ENCODE measurements at regions not wholly inside any gene's neighbourhood (a gene's known extent, or its start where the extent isn't known, plus 50 kb on each side); places are given as distances from the start of the nearest gene placed in this dataset.

GRCh38 chr18:1528964-1529509, 624.4 kb downstream of the ADCYAP1 start:
- H3K36me3 ChIP-seq, result no peaks in the 10 kb centered on the region

GRCh38 chr18:1530650-1531049, 626.0 kb downstream of the ADCYAP1 start:
- Histone ChIP-seq H3K27me3 (no peaks in the 10 kb centered on the region), H3K27ac (no peak overlapping the region), H3K9me3 (no peaks in the 10 kb centered on the region), H3K36me3 (no peaks in the 10 kb centered on the region), H3K4me1 (no peaks in the 10 kb centered on the region), H3K4me3 (no peak overlapping the region)
- TF ChIP-seq, protein P1, sequence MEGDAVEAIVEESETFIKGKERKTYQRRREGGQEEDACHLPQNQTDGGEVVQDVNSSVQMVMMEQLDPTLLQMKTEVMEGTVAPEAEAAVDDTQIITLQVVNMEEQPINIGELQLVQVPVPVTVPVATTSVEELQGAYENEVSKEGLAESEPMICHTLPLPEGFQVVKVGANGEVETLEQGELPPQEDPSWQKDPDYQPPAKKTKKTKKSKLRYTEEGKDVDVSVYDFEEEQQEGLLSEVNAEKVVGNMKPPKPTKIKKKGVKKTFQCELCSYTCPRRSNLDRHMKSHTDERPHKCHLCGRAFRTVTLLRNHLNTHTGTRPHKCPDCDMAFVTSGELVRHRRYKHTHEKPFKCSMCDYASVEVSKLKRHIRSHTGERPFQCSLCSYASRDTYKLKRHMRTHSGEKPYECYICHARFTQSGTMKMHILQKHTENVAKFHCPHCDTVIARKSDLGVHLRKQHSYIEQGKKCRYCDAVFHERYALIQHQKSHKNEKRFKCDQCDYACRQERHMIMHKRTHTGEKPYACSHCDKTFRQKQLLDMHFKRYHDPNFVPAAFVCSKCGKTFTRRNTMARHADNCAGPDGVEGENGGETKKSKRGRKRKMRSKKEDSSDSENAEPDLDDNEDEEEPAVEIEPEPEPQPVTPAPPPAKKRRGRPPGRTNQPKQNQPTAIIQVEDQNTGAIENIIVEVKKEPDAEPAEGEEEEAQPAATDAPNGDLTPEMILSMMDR (IDR thresholded peaks at IDR 0.05), result no peak
- no peak for TF ChIP-seq POLR2A (IDR thresholded peaks at IDR 0.05)
- intact Hi-C loops (cut with DNase I), result no loop called here
- no peak for DNase-seq

More at GRCh38 chr18:1528964-1529509, 624.4 kb downstream of the ADCYAP1 start:
- TF ChIP-seq, protein P1 (IDR thresholded peaks at IDR 0.05), result no peak
- TF ChIP-seq POLR2A (IDR thresholded peaks at IDR 0.05), result no peak
- Histone ChIP-seq H3K4me3 (no peak overlapping the region), H3K9me3 (no peaks in the 10 kb centered on the region), H3K27me3 (no peaks in the 10 kb centered on the region), H3K27ac (no peak overlapping the region), H3K4me1 (no peaks in the 10 kb centered on the region)
- intact Hi-C loops (cut with DNase I), result no loop called here
- no peak for DNase-seq
- WGBS, 2 donors, result 70 to 86% methylated on average over 2 of the region's 2 CpGs

DNA sequence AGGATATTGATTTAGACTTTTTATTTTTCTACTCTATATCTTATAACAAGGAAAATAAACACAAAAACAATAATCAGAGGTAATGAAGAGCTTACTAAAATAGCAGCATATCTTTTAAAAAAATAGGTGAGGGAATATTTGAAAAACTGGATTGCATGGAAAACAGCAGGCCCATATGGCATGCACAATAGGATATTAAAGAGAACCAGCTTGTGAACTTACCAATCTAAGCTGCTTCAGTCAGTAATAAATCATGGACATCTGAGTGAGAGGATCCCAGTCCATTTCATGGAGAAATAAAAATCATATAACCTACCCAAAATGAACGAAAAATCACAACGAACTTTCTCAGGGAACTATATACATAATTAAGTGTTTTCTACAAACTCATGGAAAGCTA, 634.6 kb downstream of the ADCYAP1 start:
- TF ChIP-seq, protein P1 (IDR thresholded peaks at IDR 0.05), result no peak
- no peak for TF ChIP-seq POLR2A (IDR thresholded peaks at IDR 0.05)
- no peak overlapping the region for H3K27ac ChIP-seq
- H3K4me1 ChIP-seq, result no peaks in the 10 kb centered on the region
- H3K27me3 ChIP-seq, result no peaks in the 10 kb centered on the region
- H3K9me3 ChIP-seq, result no peaks in the 10 kb centered on the region
- H3K4me3 ChIP-seq, result no peak overlapping the region
- H3K36me3 ChIP-seq, result no peaks in the 10 kb centered on the region
- no peak for DNase-seq
- intact Hi-C loops (cut with DNase I), result no loop called here
- 84 to 90% methylated on average over 2 of the region's 2 CpGs for WGBS, 2 donors

DNA sequence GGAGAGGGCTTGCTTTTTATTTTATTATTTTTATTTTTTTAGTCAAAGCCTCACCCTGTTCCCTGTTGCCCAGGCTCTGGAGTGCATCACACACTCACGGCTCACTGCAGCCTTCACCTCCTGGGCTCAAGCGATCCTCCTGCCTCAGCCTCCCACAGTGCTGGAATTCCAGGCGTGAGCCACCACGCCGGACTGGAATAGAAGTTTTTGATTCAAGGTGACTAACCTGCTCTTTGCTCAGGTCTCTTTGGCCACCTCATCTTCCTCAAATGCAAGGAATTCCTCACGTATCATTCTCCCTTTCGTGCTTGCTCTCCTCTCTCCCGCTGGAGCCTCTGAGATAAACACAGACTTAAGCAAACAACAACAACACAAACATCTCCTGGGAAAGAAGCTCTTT, 636.8 kb downstream of the ADCYAP1 start:
- Histone ChIP-seq H3K36me3 (no peaks in the 10 kb centered on the region), H3K4me3 (no peak overlapping the region), H3K27ac (no peak overlapping the region), H3K27me3 (no peaks in the 10 kb centered on the region), H3K9me3 (no peaks in the 10 kb centered on the region), H3K4me1 (no peaks in the 10 kb centered on the region)
- no peak for DNase-seq
- intact Hi-C loops (cut with DNase I), result no loop called here
- no peak for TF ChIP-seq POLR2A (IDR thresholded peaks at IDR 0.05)
- TF ChIP-seq, protein P1 (IDR thresholded peaks at IDR 0.05), result no peak
- 77 to 81% methylated on average over 8 of the region's 8 CpGs for WGBS, 2 donors

- WGBS, 2 donors, result 80 to 87% methylated on average over 1 to 2 of the region's 2 CpGs
- H3K36me3 ChIP-seq, result no peaks in the 10 kb centered on the region
- no peaks in the 10 kb centered on the region for H3K9me3 ChIP-seq
- TF ChIP-seq POLR2A (IDR thresholded peaks at IDR 0.05), result no peak
- TF ChIP-seq, protein P1 (IDR thresholded peaks at IDR 0.05), result no peak
- no peak overlapping the region for H3K27ac ChIP-seq
- no peak overlapping the region for H3K4me3 ChIP-seq
- no peaks in the 10 kb centered on the region for H3K4me1 ChIP-seq
- no peaks in the 10 kb centered on the region for H3K27me3 ChIP-seq
- intact Hi-C loops (cut with DNase I), result no loop called here
- DNase-seq, result no peak
Observed at GRCh38 chr18:1542230-1542774, 637.6 kb downstream of the ADCYAP1 start.

All from esophagus squamous epithelium (tissue), 5 donors.